H1 (cell line): ENCODE measurements at regions not wholly inside any gene's neighbourhood (a gene's known extent, or its start where the extent isn't known, plus 50 kb on each side); places are given as distances from the start of the nearest gene placed in this dataset.

Experiments used
- CTCF ChIA-PET: fragments of 300-600 bp; sonication (Branson Sonifier 250); formaldehyde crosslinking; loops from one replicate; lab custom pipeline; 2021; ENCODE audit not compliant: partially characterized antibody; lab: Charles Lee
- POLR2A ChIA-PET: fragments of 300-600 bp; sonication (Branson Sonifier 250); formaldehyde crosslinking; loops from one replicate; lab custom pipeline; 2021; ENCODE audit warnings: inconsistent platforms; ENCODE audit not compliant: partially characterized antibody; lab: Charles Lee
- DNase-seq, 2 experiments: peaks; one replicate each; pipeline versions ENCODE4 v3.0.0 to v3.0.0-alpha.2; 2010 to 2022; ENCODE audit warnings: low spot score in 2 of 2, low read depth in 1 of 2, mixed read lengths in 1 of 2
- FAIRE-seq: peaks from 2 replicates; lab custom pipeline; 2011; peaks lifted over from hg19 to GRCh38; lab: Jason Lieb, UNC
- H2AFZ ChIP-seq: 2 replicates; pipeline ENCODE4 v1.8.1; 2012; ENCODE audit warnings: low read length, inconsistent platforms
- H2AK5ac ChIP-seq: 2 replicates; pipeline ENCODE4 v1.6.1; 2013; ENCODE audit warnings: low read depth, low read length
- H2BK120ac ChIP-seq: replicated peaks from 2 replicates; pipeline ENCODE3; 2013; ENCODE audit warnings: low read depth, low read length, inconsistent platforms
- H2BK12ac ChIP-seq: 2 replicates; pipeline ENCODE4 v1.6.1; 2013; ENCODE audit warnings: low read depth, low read length
- H2BK15ac ChIP-seq: 2 replicates; pipeline ENCODE4 v1.6.1; 2013; ENCODE audit warnings: low read length
- H2BK20ac ChIP-seq: 2 replicates; pipeline ENCODE4 v1.6.1; 2013; ENCODE audit warnings: low read length
- H2BK5ac ChIP-seq: 2 replicates; pipeline ENCODE4 v1.6.1; 2013; ENCODE audit warnings: low read depth, low read length
- H3K14ac ChIP-seq: 2 replicates; pipeline ENCODE4 v1.6.1; 2013; ENCODE audit warnings: inconsistent platforms; ENCODE audit not compliant: insufficient read length
- H3K18ac ChIP-seq: 2 replicates; pipeline ENCODE4 v1.6.1; 2013; ENCODE audit warnings: low read length; ENCODE audit errors: extremely low read depth
- H3K23ac ChIP-seq: 2 replicates; pipeline ENCODE4 v1.6.1; 2013; ENCODE audit warnings: inconsistent platforms; ENCODE audit not compliant: insufficient read length
- H3K23me2 ChIP-seq: 2 replicates; pipeline ENCODE4 v1.6.1; 2013; ENCODE audit warnings: low read depth, low read length
- H3K27ac ChIP-seq: 2 replicates; pipeline ENCODE4 v1.6.1; 2011; ENCODE audit warnings: low read depth, low read length, inconsistent platforms
- H3K27me3 ChIP-seq, 4 experiments: replicated peaks in 1 of 4; 1 replicate in 1 of 4; 2 replicates in 3 of 4; pipeline versions ENCODE4 v1.6.1 to v1.8.1; 2011 to 2013; ENCODE audit warnings: low read length in 3 of 4, mild to moderate bottlenecking in 3 of 4, inconsistent platforms in 2 of 4, mixed read lengths in 2 of 4, moderate library complexity in 1 of 4; ENCODE audit not compliant: control insufficient read depth in 3 of 4, insufficient read depth in 3 of 4; ENCODE audit errors: extremely low read depth in 1 of 4
- H3K36me3 ChIP-seq, 4 experiments: 2 replicates each; pipeline versions ENCODE4 v1.6.1 to v1.8.1; 2011 to 2013; ENCODE audit warnings: mild to moderate bottlenecking in 4 of 4, low read length in 3 of 4, moderate library complexity in 2 of 4, control low read depth in 1 of 4, inconsistent platforms in 1 of 4; ENCODE audit not compliant: insufficient read depth in 4 of 4, control insufficient read depth in 2 of 4
- H3K4ac ChIP-seq: replicated peaks from 2 replicates; pipeline ENCODE3; 2013; ENCODE audit warnings: low read length, low read depth, mixed read lengths, inconsistent platforms; ENCODE audit not compliant: insufficient read length
- H3K4me1 ChIP-seq, 4 experiments: replicated peaks in 1 of 4; 1 replicate in 1 of 4; 2 replicates in 3 of 4; pipeline versions ENCODE4 v1.6.1 to v1.8.1; 2011 to 2013; ENCODE audit warnings: low read length in 3 of 4, inconsistent platforms in 2 of 4, mixed read lengths in 1 of 4; ENCODE audit not compliant: insufficient read depth in 4 of 4, control insufficient read depth in 3 of 4
- H3K4me2 ChIP-seq, 2 experiments: 2 replicates each; pipeline versions ENCODE4 v1.6.1 to v1.8.1; 2011 to 2013; ENCODE audit warnings: low read depth in 2 of 2, low read length in 2 of 2, control low read depth in 1 of 2, inconsistent platforms in 1 of 2, mild to moderate bottlenecking in 1 of 2; ENCODE audit not compliant: insufficient read depth in 1 of 2
- H3K4me3 ChIP-seq, 4 experiments: fragments of 200-600, 300-600 bp in 1 of 4; sonication (generic), shearing (Covaris generic), sonication (Bioruptor Twin) in 1 of 4; 2 replicates each; pipeline versions ENCODE4 v1.5.1 to v1.8.1; 2011 to 2016; ENCODE audit warnings: low read length in 4 of 4, low read depth in 3 of 4, control low read depth in 2 of 4, inconsistent platforms in 2 of 4, mild to moderate bottlenecking in 2 of 4, mixed read lengths in 1 of 4, moderate library complexity in 1 of 4; ENCODE audit not compliant: insufficient read depth in 2 of 4; ENCODE audit errors: extremely low read depth in 1 of 4
- H3K56ac ChIP-seq: replicated peaks from 2 replicates; pipeline ENCODE3; 2013; ENCODE audit warnings: low read depth, mild to moderate bottlenecking, mixed read lengths, low read length, inconsistent platforms; ENCODE audit not compliant: insufficient read length
- H3K79me1 ChIP-seq: 2 replicates; pipeline ENCODE4 v1.6.1; 2013; ENCODE audit warnings: low read depth, low read length, control low read depth
- H3K79me2 ChIP-seq, 2 experiments: 2 replicates each; pipeline versions ENCODE4 v1.6.1 to v1.8.1; 2012 to 2013; ENCODE audit warnings: low read length in 2 of 2, mild to moderate bottlenecking in 2 of 2, inconsistent platforms in 1 of 2; ENCODE audit not compliant: insufficient read depth in 2 of 2, control insufficient read depth in 1 of 2
- H3K9ac ChIP-seq, 4 experiments: replicated peaks in 1 of 4; 1 replicate in 1 of 4; 2 replicates in 3 of 4; pipeline versions ENCODE4 v1.6.1 to v1.8.1; 2011 to 2013; ENCODE audit warnings: low read depth in 3 of 4, low read length in 3 of 4, control low read depth in 2 of 4, mild to moderate bottlenecking in 2 of 4, moderate library complexity in 2 of 4, inconsistent platforms in 1 of 4; ENCODE audit errors: extremely low read depth in 1 of 4
- H3K9me3 ChIP-seq, 2 experiments: 2 replicates each; pipeline versions ENCODE4 v1.6.1 to v1.8.1; 2012 to 2013; ENCODE audit warnings: mild to moderate bottlenecking in 2 of 2, moderate library complexity in 2 of 2, control low read depth in 1 of 2, inconsistent platforms in 1 of 2, low read depth in 1 of 2, low read length in 1 of 2, mixed read lengths in 1 of 2; ENCODE audit not compliant: insufficient read depth in 2 of 2
- H4K20me1 ChIP-seq, 2 experiments: replicated peaks in 1 of 2; 2 replicates each; pipeline versions ENCODE3 to v1.8.1; 2011 to 2013; ENCODE audit warnings: inconsistent platforms in 2 of 2, low read length in 2 of 2, mild to moderate bottlenecking in 1 of 2; ENCODE audit not compliant: insufficient read depth in 2 of 2, control insufficient read depth in 1 of 2
- H4K5ac ChIP-seq: 2 replicates; pipeline ENCODE4 v1.6.1; 2013; ENCODE audit warnings: low read length, low read depth, mixed read lengths, inconsistent platforms; ENCODE audit not compliant: insufficient read length
- H4K8ac ChIP-seq: 2 replicates; pipeline ENCODE4 v1.8.0; 2013; ENCODE audit warnings: mild to moderate bottlenecking, moderate library complexity, low read length, inconsistent platforms; ENCODE audit not compliant: insufficient read depth; ENCODE audit errors: extremely low read depth
- H4K91ac ChIP-seq: replicated peaks from 2 replicates; pipeline ENCODE3; 2013; ENCODE audit warnings: low read length, mixed read lengths, inconsistent platforms; ENCODE audit not compliant: insufficient read length
- ASH2L ChIP-seq: fragments of 200-600, 300-600 bp; sonication (generic); IDR thresholded peaks from one replicate; pipeline ENCODE4 v1.7.1; 2017; ENCODE audit warnings: low read length
- CHD2 ChIP-seq: IDR thresholded peaks from 2 replicates; pipeline ENCODE4 v1.6.1; 2012; ENCODE audit warnings: low read length, improper control_type of control experiment
- CTBP2 ChIP-seq: IDR thresholded peaks from 2 replicates; pipeline ENCODE4 v1.7.0; 2011; ENCODE audit warnings: borderline replicate concordance, mild to moderate bottlenecking, moderate library complexity, mixed read lengths, low read length; ENCODE audit not compliant: insufficient read depth, insufficient read length
- HDAC6 ChIP-seq: IDR thresholded peaks from one replicate; pipeline ENCODE4 v1.7.1; 2012; ENCODE audit warnings: low read depth, mild to moderate bottlenecking, inconsistent platforms, low read length, moderate library complexity
- KDM4A ChIP-seq: IDR thresholded peaks from one replicate; pipeline ENCODE4 v1.7.1; 2012; ENCODE audit warnings: low read depth, mild to moderate bottlenecking, moderate library complexity, low read length, inconsistent platforms; ENCODE audit not compliant: severe bottlenecking
- MAFK ChIP-seq: IDR thresholded peaks from 2 replicates; pipeline ENCODE4 v1.6.1; 2012; ENCODE audit warnings: low read depth, mild to moderate bottlenecking, improper control_type of control experiment, low read length
- POLR2A ChIP-seq, 2 experiments: IDR thresholded peaks; 1 replicate in 1 of 2; 2 replicates in 1 of 2; pipeline ENCODE4 v1.6.1; 2011; ENCODE audit warnings: low read depth in 2 of 2, low read length in 2 of 2, mild to moderate bottlenecking in 2 of 2; ENCODE audit errors: control extremely low read depth in 1 of 2
- WGBS, 2 experiments: shearing (Covaris generic) in 1 of 2; methylation state at CpG; one replicate each; pipeline versions ENCODE4 v1.1.6 to v1.1.7; 2013 to 2015; ENCODE audit warnings: low lambda C conversion rate in 2 of 2, mixed read lengths in 2 of 2, inconsistent platforms in 1 of 2, low coverage in 1 of 2, missing lambda C conversion rate in 1 of 2; ENCODE audit not compliant: insufficient replicate concordance in 2 of 2, insufficient coverage in 1 of 2, insufficient read length in 1 of 2; ENCODE audit errors: extremely low coverage in 1 of 2, missing lambda C conversion rate in 1 of 2; 5-methylcytosine and 5-hydroxymethylcytosine counted together

DNA sequence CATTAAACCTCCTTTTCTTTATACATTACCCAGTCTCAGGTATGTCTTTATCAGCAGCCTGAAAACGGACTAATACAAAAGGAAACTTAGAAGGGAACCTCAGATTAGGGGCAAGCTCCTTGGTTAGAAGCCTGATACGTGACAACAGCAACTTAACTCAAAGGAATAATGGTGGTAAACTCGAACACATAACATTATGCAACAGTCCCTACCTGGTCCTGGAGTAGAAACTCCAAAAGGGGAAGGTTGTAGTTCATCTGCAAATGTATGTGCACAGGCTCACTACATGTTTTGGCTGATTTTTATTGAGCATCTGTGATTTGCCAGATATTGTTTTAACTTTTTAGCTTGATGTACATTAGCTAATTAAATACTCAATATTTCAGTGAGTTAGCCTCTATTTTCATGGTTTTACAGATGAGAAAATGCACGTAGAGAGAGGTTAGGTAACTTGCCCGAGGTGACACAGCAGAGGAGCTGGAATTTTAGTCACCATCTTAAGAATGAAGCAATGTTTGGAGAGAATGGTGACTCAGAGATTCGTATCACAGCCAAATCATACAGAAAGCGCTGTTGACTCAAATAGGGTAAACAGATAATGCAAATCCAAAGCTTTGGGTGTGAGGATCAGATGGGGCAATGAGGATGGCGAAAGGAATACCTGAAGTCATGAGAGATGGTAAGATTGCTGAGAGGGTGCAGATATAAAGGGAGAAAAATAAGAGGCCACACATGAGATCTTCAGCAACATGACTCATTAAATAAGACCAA lies 194.9 kb upstream of the RBFOX1 start:
- Histone ChIP-seq H2BK5ac (no peak overlapping the region), H3K4me2 (no peak overlapping the region), H4K8ac (no peak overlapping the region), H3K4ac (no peak overlapping the region), H3K79me2 (no peaks in the 10 kb centered on the region), H3K9ac (no peak overlapping the region), H2BK120ac (no peak overlapping the region), H3K23ac (no peak overlapping the region), H3K36me3 (no peaks in the 10 kb centered on the region), H4K5ac (no peak overlapping the region), H2BK15ac (no peak overlapping the region), H3K23me2 (no peaks in the 10 kb centered on the region; the same call in 1 of the 2 replicates), H4K91ac (no peak overlapping the region), H2AK5ac (no peak overlapping the region), H3K27me3 (no peaks in the 10 kb centered on the region)
- CTCF ChIA-PET: interaction anchor here (1.5 kb wide), 1 partner anchor 25 kb away, joined by 3 read pairs; no protein-coding TSS in a partner anchor
- DNase-seq (no peak), FAIRE-seq (no peak)
- WGBS, 2 experiments: 84% methylated on average over 8 of the region's 8 CpGs; no CpG with 5 or more reads in 1 of the 2 experiments
- TF ChIP-seq KDM4A (no peak), POLR2A (IDR thresholded peaks at IDR 0.05; ENCODE audit: control extremely low read depth in 1 of 2, low read depth in 2 of 2, low read length in 2 of 2) (no peak), CHD2 (no peak), CTBP2 (no peak), ASH2L (no peak), MAFK (no peak), HDAC6 (no peak)
- TF ChIP-seq, all 59 proteins: peak for 0
- Histone ChIP-seq H3K79me1 (no peaks in the 10 kb centered on the region), H3K18ac (no peak overlapping the region), H3K9me3 (no peaks in the 10 kb centered on the region), H3K4me3 (no peak overlapping the region), H2AFZ (no peak overlapping the region), H3K27ac (no peak overlapping the region), H2BK12ac (no peak overlapping the region), H4K20me1 (no peaks in the 10 kb centered on the region), H2BK20ac (no peak overlapping the region), H3K14ac (no peak overlapping the region), H3K4me1 (no peaks in the 10 kb centered on the region), H3K56ac (no peak overlapping the region)
- POLR2A ChIA-PET: no interaction called here
